ENCODE measurements at regions not wholly inside any gene's neighbourhood (a gene's known extent, or its start where the extent isn't known, plus 50 kb on each side); places are given as distances from the start of the nearest gene placed in this dataset.

- H3K4me1 ChIP-seq (ENCODE audit: insufficient read depth) = 0 out of 2 replicates have a peak, but pooled peaks cover 4% of the 10 kb centered on the region
- peaks cover 2% of the 10 kb centered on the region for H3K27me3 Mint-ChIP-seq (ENCODE audit: insufficient read depth, low read depth, poor library complexity)
- H3K36me3 Mint-ChIP-seq (ENCODE audit: low read depth) = no peaks in the 10 kb centered on the region
- H3K4me3 Mint-ChIP-seq = no peak overlapping the region
- H3K27ac ChIP-seq (ENCODE audit: low read depth) = no peak overlapping the region
- H3K4me1 Mint-ChIP-seq = peaks cover 9% of the 10 kb centered on the region; the same call in 2 of the 3 replicates
- H3K9me3 Mint-ChIP-seq = no peaks in the 10 kb centered on the region
- H3K9me2 ChIP-seq (ENCODE audit: insufficient read depth) = peaks cover 15% of the 10 kb centered on the region; the same call in 1 of the 2 replicates
- H3K79me2 ChIP-seq (replicated peaks; ENCODE audit: insufficient read depth) = no peaks in the 10 kb centered on the region
- ATAC-seq (no peak), DNase-seq (ENCODE audit: low spot score) (no peak)
- H3K4me3 ChIP-seq = no peak overlapping the region
- no peak overlapping the region for H3K27ac Mint-ChIP-seq
- TF ChIP-seq STAT1 (IDR thresholded peaks at IDR 0.05; ENCODE audit: unreplicated experiment) (no peak), ETS1 (IDR thresholded peaks at IDR 0.05) (no peak), NANOG (IDR thresholded peaks at IDR 0.05; ENCODE audit: borderline replicate concordance) (no peak), REST (IDR thresholded peaks at IDR 0.05; ENCODE audit: unreplicated experiment) (no peak), JUNB (IDR thresholded peaks at IDR 0.05; ENCODE audit: unreplicated experiment) (no peak), EZH2phosphoT487 (IDR thresholded peaks at IDR 0.05; ENCODE audit: unreplicated experiment) (no peak), EZH2 (IDR thresholded peaks at IDR 0.05; ENCODE audit: low read depth, unreplicated experiment) (no peak), ZNF114 (CRISPR knock-in tag; IDR thresholded peaks at IDR 0.05) (no peak), ZNF462 (CRISPR knock-in tag; IDR thresholded peaks at IDR 0.05) (no peak), CTCF (conservative IDR thresholded peaks at IDR 0.05; ENCODE audit: low read depth in 2 of 2) (no peak), ZNF331 (CRISPR knock-in tag; IDR thresholded peaks at IDR 0.05; ENCODE audit: low read depth) (no peak), CREB1 (CRISPR knock-in tag; IDR thresholded peaks at IDR 0.05; ENCODE audit: low read depth) (no peak), POLR2AphosphoS5 (IDR thresholded peaks at IDR 0.05; ENCODE audit: low read depth) (no peak)
- no peak overlapping the region for H3K4me2 ChIP-seq
- H3K36me3 ChIP-seq (ENCODE audit: insufficient read depth) = no peaks in the 10 kb centered on the region
- H3K27me3 ChIP-seq (ENCODE audit: insufficient read depth) = no peaks in the 10 kb centered on the region
- H3F3A ChIP-seq (replicated peaks; ENCODE audit: low read depth) = no peaks in the 10 kb centered on the region
- no peak overlapping the region for H2AFZ ChIP-seq
- no peaks in the 10 kb centered on the region for H4K20me1 ChIP-seq (replicated peaks; ENCODE audit: insufficient read depth)
Observed at GRCh38 chr6:148616841-148617240, 130.0 kb upstream of the UST start.

Measured in GM23338 (cell line).